Heart right ventricle (tissue), 16 donors: ENCODE measurements at regions not wholly inside any gene's neighbourhood (a gene's known extent, or its start where the extent isn't known, plus 50 kb on each side); places are given as distances from the start of the nearest gene placed in this dataset.

ENCODE experiments used
- ATAC-seq, 8 donors: fragments of 200-7000 bp; cut with Tn5 transposase; one replicate each; pipeline ENCODE4 v1.9.1; 2020; ENCODE audit warnings: mild to moderate bottlenecking in 8 of 8, moderate library complexity in 8 of 8, moderate number of reproducible peaks in 1 of 8
- DNase-seq, 2 donors: peaks; one replicate each; pipeline ENCODE4 v3.0.0-alpha.2; 2020
- H3K27ac ChIP-seq, 10 donors: fragments of 200-600 bp; sonication (generic) in 2 of 10; one replicate each; pipeline versions ENCODE4 v1.5.0 to v1.8.0; 2020 to 2022; ENCODE audit warnings: mild to moderate bottlenecking in 3 of 10
- H3K27me3 ChIP-seq, 7 donors: fragments of 200-600 bp; one replicate each; pipeline ENCODE4 v1.8.0; 2021 to 2022; ENCODE audit warnings: mild to moderate bottlenecking in 2 of 7
- H3K36me3 ChIP-seq, 9 donors: fragments of 200-600 bp; sonication (generic) in 1 of 9; one replicate each; pipeline versions ENCODE4 v1.5.0 to v1.8.0; 2020 to 2022; ENCODE audit warnings: mild to moderate bottlenecking in 2 of 9
- H3K4me1 ChIP-seq, 9 donors: fragments of 200-600 bp; sonication (generic) in 1 of 9; one replicate each; pipeline versions ENCODE4 v1.5.0 to v1.8.0; 2020 to 2022; ENCODE audit warnings: mild to moderate bottlenecking in 4 of 9
- H3K4me3 ChIP-seq, 10 donors: fragments of 200-600 bp; sonication (generic) in 2 of 10; one replicate each; pipeline versions ENCODE4 v1.5.0 to v1.8.0; 2020 to 2022; ENCODE audit warnings: mild to moderate bottlenecking in 7 of 10, moderate library complexity in 2 of 10
- H3K9me3 ChIP-seq, 11 donors: fragments of 200-600 bp in 10 of 11; sonication (generic) in 2 of 11; one replicate each; pipeline versions ENCODE4 v1.5.0 to v1.8.0; 2013 to 2022; ENCODE audit warnings: mild to moderate bottlenecking in 2 of 11, control low read depth in 1 of 11, moderate library complexity in 1 of 11
- CTCF ChIP-seq, 9 donors: fragments of 200-600 bp; sonication (generic) in 2 of 9; IDR thresholded peaks; one replicate each; pipeline versions ENCODE4 v1.5.0 to v1.8.0; 2021 to 2022; ENCODE audit warnings: antibody characterized with exemption in 9 of 9, mild to moderate bottlenecking in 5 of 9, moderate library complexity in 1 of 9
- WGBS, 2 donors: extraction: QIAGEN DNeasy Blood & Tissue Kit; methylation state at CpG; one replicate each; pipeline ENCODE4 v1.1.7; 2013; ENCODE audit warnings: inconsistent platforms in 1 of 2; 5-methylcytosine and 5-hydroxymethylcytosine counted together
- intact Hi-C, 10 donors: fragments of 100-400 bp; cut with DNase I; formaldehyde crosslinking; loops; one replicate each; pipeline versions ENCODE4 v1.11.1 to v1.14.2; 2022
- donor health status: Arrhythmogenic right ventricular cardiomyopathy.
- donor health status: ischemic (EF 13 %, LVEDD 7.1; RV severe dilation, severe dysfunction).
- donor health status: healthy with polysubstance abuse.
- donor health status: DM: no; HTN: yes; CAD: no.
- donor health status: DM: no; HTN: no; CAD: no.
- donor health status: ischemic (EF 25% LVEDD 6.9; RV normal size, moderate dysfunction).
- donor health status: ischemic (EF 25% LVEDD 5.7; RV mildly dilated, moderate dysfunction).
- donor health status: healthy.
- donor health status: DM: yes; HTN: yes; CAD: no.
- donor health status: Ischemic cardiomyopathy.
- donor health status: ischemic (EF 35%, LVEDD 5.7; RV mildly dilated, moderate dysfunction).
- donor health status: nonischemic (EF 11% LVEDD 7.7; RV severe dilation, severe dysfunction).
- donor health status: DM: yes; HTN: yes; CAD: no.
- donor health status: PGD.
- donor health status: ischemic (EF 29% LVEDD 5.4; RV normal size, mild dysfunction).
- donor health status: nonischemic (EF 23%, LVEDD 6.1; RV moderate dilation, normal function).

- peaks cover 0 to 33% (median 2%) of the 10 kb centered on the region in 9 donors for H3K36me3 ChIP-seq
- H3K27ac ChIP-seq: peak overlapping the region in 6 of 10 donors; percentile 2 to 59 (median 22)
- intact Hi-C loops: no loop called here
- no peaks in the 10 kb centered on the region for H3K27me3 ChIP-seq
- ATAC-seq (peak in 2 of 8 donors; percentile 20 to 39), DNase-seq (no peak)
- TF ChIP-seq CTCF (IDR thresholded peaks at IDR 0.05): no peak
- no peak overlapping the region for H3K4me3 ChIP-seq
- H3K9me3 ChIP-seq: peaks cover 0 to 7% (median 0%) of the 10 kb centered on the region in 11 donors
- peaks cover 2 to 43% (median 21%) of the 10 kb centered on the region in 9 donors for H3K4me1 ChIP-seq
- 94 to 95% methylated on average over 4 of the region's 4 CpGs for WGBS, 2 donors
These were observed 237.3 kb upstream of the KLF14 start for GRCh38 chr7:130971297-130971696.

- no peak for DNase-seq
- peak overlapping the region in 1 of 10 donors; percentile 59 for H3K27ac ChIP-seq
- no peak overlapping the region for H3K4me3 ChIP-seq
- H3K9me3 ChIP-seq: peaks cover 0 to 7% (median 0%) of the 10 kb centered on the region in 11 donors
- no peaks in the 10 kb centered on the region for H3K27me3 ChIP-seq
- no peak for ATAC-seq
- H3K36me3 ChIP-seq: peaks cover 0 to 31% (median 0%) of the 10 kb centered on the region in 9 donors
- intact Hi-C loops: no loop called here
- WGBS, 2 donors: 97 to 98% methylated on average over 2 of the region's 2 CpGs
- TF ChIP-seq CTCF (IDR thresholded peaks at IDR 0.05): no peak
- H3K4me1 ChIP-seq: peaks cover 2 to 43% (median 21%) of the 10 kb centered on the region in 9 donors
These were observed 238.2 kb upstream of the KLF14 start for GRCh38 chr7:130972201-130972600.

- intact Hi-C loops: no loop called here
- Histone ChIP-seq H3K4me1 (peaks cover 2 to 42% (median 21%) of the 10 kb centered on the region in 9 donors), H3K36me3 (peaks cover 0 to 37% (median 0%) of the 10 kb centered on the region in 9 donors), H3K27ac (no peak overlapping the region), H3K27me3 (no peaks in the 10 kb centered on the region), H3K4me3 (no peak overlapping the region), H3K9me3 (peaks cover 0 to 7% (median 0%) of the 10 kb centered on the region in 11 donors)
- TF ChIP-seq CTCF (IDR thresholded peaks at IDR 0.05): no peak
- ATAC-seq: no peak
- no peak for DNase-seq
These were observed 239.6 kb upstream of the KLF14 start for GRCh38 chr7:130973637-130974036.

- ATAC-seq (no peak), DNase-seq (no peak)
- Histone ChIP-seq H3K9me3 (peaks cover 0 to 7% (median 0%) of the 10 kb centered on the region in 11 donors), H3K27me3 (no peaks in the 10 kb centered on the region), H3K4me1 (peaks cover 2 to 44% (median 25%) of the 10 kb centered on the region in 9 donors), H3K27ac (no peak overlapping the region), H3K36me3 (peaks cover 0 to 37% (median 0%) of the 10 kb centered on the region in 9 donors), H3K4me3 (no peak overlapping the region)
- TF ChIP-seq CTCF (IDR thresholded peaks at IDR 0.05): no peak
- WGBS, 2 donors: 93 to 95% methylated on average over 2 of the region's 2 CpGs
- intact Hi-C loops: no loop called here
These were observed 240.2 kb upstream of the KLF14 start for GRCh38 chr7:130974169-130974568.
